ENCODE measurements at regions not wholly inside any gene's neighbourhood (a gene's known extent, or its start where the extent isn't known, plus 50 kb on each side); places are given as distances from the start of the nearest gene placed in this dataset.

DNA sequence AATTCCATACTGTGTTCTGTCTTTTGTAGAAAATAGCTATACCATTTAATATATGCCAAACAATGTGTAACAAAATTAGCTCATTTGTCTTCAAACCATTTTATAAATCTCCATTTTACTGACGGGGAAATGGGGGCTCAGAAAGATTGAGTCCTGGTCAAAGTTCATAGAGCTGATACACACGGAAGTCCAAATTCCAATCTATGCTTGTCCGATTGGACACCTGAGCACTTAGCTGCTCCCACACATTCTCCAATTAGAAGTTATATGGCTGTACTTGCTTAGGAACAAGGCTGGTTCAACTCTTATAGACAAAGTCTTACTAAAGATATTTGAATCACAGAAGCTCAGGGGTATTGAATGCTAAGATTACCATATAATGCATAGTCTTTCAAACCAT is 185.2 kb downstream of the ANKRD50 start:
- TF ChIP-seq, protein P1, sequence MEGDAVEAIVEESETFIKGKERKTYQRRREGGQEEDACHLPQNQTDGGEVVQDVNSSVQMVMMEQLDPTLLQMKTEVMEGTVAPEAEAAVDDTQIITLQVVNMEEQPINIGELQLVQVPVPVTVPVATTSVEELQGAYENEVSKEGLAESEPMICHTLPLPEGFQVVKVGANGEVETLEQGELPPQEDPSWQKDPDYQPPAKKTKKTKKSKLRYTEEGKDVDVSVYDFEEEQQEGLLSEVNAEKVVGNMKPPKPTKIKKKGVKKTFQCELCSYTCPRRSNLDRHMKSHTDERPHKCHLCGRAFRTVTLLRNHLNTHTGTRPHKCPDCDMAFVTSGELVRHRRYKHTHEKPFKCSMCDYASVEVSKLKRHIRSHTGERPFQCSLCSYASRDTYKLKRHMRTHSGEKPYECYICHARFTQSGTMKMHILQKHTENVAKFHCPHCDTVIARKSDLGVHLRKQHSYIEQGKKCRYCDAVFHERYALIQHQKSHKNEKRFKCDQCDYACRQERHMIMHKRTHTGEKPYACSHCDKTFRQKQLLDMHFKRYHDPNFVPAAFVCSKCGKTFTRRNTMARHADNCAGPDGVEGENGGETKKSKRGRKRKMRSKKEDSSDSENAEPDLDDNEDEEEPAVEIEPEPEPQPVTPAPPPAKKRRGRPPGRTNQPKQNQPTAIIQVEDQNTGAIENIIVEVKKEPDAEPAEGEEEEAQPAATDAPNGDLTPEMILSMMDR (IDR thresholded peaks at IDR 0.05): no peak
- TF ChIP-seq NFYB (CRISPR knock-in tag; conservative IDR thresholded peaks at IDR 0.05; ENCODE audit: low read depth) (no peak), JUN (CRISPR knock-in tag; IDR thresholded peaks at IDR 0.05) (no peak), NR1H2 (CRISPR knock-in tag; IDR thresholded peaks at IDR 0.05) (no peak), SMAD3 (CRISPR knock-in tag; IDR thresholded peaks at IDR 0.05; ENCODE audit: borderline replicate concordance) (no peak)
- TF ChIP-seq, protein P2, sequence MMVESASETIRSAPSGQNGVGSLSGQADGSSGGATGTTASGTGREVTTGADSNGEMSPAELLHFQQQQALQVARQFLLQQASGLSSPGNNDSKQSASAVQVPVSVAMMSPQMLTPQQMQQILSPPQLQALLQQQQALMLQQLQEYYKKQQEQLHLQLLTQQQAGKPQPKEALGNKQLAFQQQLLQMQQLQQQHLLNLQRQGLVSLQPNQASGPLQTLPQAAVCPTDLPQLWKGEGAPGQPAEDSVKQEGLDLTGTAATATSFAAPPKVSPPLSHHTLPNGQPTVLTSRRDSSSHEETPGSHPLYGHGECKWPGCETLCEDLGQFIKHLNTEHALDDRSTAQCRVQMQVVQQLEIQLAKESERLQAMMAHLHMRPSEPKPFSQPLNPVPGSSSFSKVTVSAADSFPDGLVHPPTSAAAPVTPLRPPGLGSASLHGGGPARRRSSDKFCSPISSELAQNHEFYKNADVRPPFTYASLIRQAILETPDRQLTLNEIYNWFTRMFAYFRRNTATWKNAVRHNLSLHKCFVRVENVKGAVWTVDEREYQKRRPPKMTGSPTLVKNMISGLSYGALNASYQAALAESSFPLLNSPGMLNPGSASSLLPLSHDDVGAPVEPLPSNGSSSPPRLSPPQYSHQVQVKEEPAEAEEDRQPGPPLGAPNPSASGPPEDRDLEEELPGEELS (CRISPR knock-in tag; IDR thresholded peaks at IDR 0.05): no peak
- TF ChIP-seq, protein P3, sequence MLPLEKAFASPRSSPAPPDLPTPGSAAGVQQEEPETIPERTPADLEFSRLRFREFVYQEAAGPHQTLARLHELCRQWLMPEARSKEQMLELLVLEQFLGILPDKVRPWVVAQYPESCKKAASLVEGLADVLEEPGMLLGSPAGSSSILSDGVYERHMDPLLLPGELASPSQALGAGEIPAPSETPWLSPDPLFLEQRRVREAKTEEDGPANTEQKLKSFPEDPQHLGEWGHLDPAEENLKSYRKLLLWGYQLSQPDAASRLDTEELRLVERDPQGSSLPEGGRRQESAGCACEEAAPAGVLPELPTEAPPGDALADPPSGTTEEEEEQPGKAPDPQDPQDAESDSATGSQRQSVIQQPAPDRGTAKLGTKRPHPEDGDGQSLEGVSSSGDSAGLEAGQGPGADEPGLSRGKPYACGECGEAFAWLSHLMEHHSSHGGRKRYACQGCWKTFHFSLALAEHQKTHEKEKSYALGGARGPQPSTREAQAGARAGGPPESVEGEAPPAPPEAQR (CRISPR knock-in tag; IDR thresholded peaks at IDR 0.05): no peak

Measured in WTC11 (cell line).